HCT116 (cell line): ENCODE measurements at regions not wholly inside any gene's neighbourhood (a gene's known extent, or its start where the extent isn't known, plus 50 kb on each side); places are given as distances from the start of the nearest gene placed in this dataset.

ENCODE experiments used
- ATAC-seq: fragments of 200-7000 bp; cut with Tn5 transposase; 2 replicates; pipeline ENCODE4 v1.9.1; 2020; ENCODE audit warnings: mild to moderate bottlenecking, moderate library complexity
- BruUV-seq: library from RNA; stranded (reverse); fragments of 400-500 nt; replicated peaks from 2 replicates; lab custom pipeline; 2021; lab: Mats Ljungman, UMichigan
- CTCF ChIA-PET: fragments of 300-600 bp; sonication (Branson Sonifier 250); formaldehyde crosslinking; loops from one replicate; lab custom pipeline; 2021; ENCODE audit warnings: antibody characterized with exemption; lab: Charles Lee
- POLR2A ChIA-PET: fragments of 300-600, 350-600 bp; sonication (Branson Sonifier 250); formaldehyde crosslinking; loops from one replicate; lab custom pipeline; 2021; ENCODE audit warnings: antibody characterized with exemption; lab: Charles Lee
- RAD21 ChIA-PET, 2 experiments: fragments of 300-600 bp; sonication (Branson Sonifier 250); formaldehyde crosslinking; loops; one replicate each; lab custom pipeline; 2023; ENCODE audit warnings: low total read pairs in 2 of 2; ENCODE audit not compliant: uncharacterized antibody in 2 of 2, unreplicated experiment in 2 of 2, low non-redundant PET in 1 of 2; lab: Charles Lee
- DNase-seq: peaks from one replicate; pipeline ENCODE4 v3.0.0-alpha.2; 2010; ENCODE audit warnings: low read depth, low spot score
- H2AFZ ChIP-seq: fragments of 200-600 bp; shearing (Covaris generic), sonication (generic); 2 replicates; pipeline ENCODE4 v1.6.1; 2017; ENCODE audit warnings: low read depth, mixed run types, mixed read lengths, antibody characterized with exemption, low read length; ENCODE audit not compliant: poor library complexity, severe bottlenecking
- H3K27ac ChIP-seq: 2 replicates; pipeline ENCODE4 v1.5.1; 2012; ENCODE audit warnings: low read depth, low read length
- H3K27me3 ChIP-seq: fragments of 200-600 bp; sonication (generic); 2 replicates; pipeline ENCODE4 v1.6.1; 2016; ENCODE audit warnings: mixed run types, low read length, mixed read lengths; ENCODE audit not compliant: insufficient read depth
- H3K36me3 ChIP-seq, 2 experiments: fragments of 200-500 bp in 1 of 2; fragments of 200-600 bp in 1 of 2; sonication (Bioruptor generic) in 1 of 2; sonication (generic) in 1 of 2; 2 replicates each; pipeline versions ENCODE4 v1.5.1 to v1.6.1; 2014 to 2016; ENCODE audit warnings: low read length in 2 of 2, inconsistent platforms in 1 of 2, mixed read lengths in 1 of 2, mixed run types in 1 of 2; ENCODE audit not compliant: insufficient read depth in 2 of 2, control insufficient read depth in 1 of 2
- H3K4me1 ChIP-seq, 2 experiments: fragments of 200-600 bp in 1 of 2; sonication (generic) in 1 of 2; 2 replicates each; pipeline versions ENCODE4 v1.5.1 to v1.6.1; 2012 to 2017; ENCODE audit warnings: low read length in 2 of 2, inconsistent platforms in 1 of 2, mild to moderate bottlenecking in 1 of 2, mixed read lengths in 1 of 2, mixed run types in 1 of 2, moderate library complexity in 1 of 2; ENCODE audit not compliant: insufficient read depth in 2 of 2, control insufficient read depth in 1 of 2
- H3K4me2 ChIP-seq: fragments of 200-600 bp; sonication (generic); 2 replicates; pipeline ENCODE4 v1.6.1; 2017; ENCODE audit warnings: mixed run types, low read length, mixed read lengths
- H3K4me3 ChIP-seq, 2 experiments: fragments of 200-600 bp in 1 of 2; sonication (generic) in 1 of 2; replicated peaks in 1 of 2; 2 replicates each; pipeline ENCODE4 v1.5.1; 2011 to 2016; ENCODE audit warnings: low read length in 2 of 2, control low read depth in 1 of 2, low read depth in 1 of 2, mild to moderate bottlenecking in 1 of 2, mixed read lengths in 1 of 2, mixed run types in 1 of 2
- H3K79me2 ChIP-seq: fragments of 200-600 bp; sonication (generic); 2 replicates; pipeline ENCODE4 v1.6.1; 2017; ENCODE audit warnings: mild to moderate bottlenecking, mixed run types, low read length, moderate library complexity, mixed read lengths; ENCODE audit not compliant: insufficient read depth
- H3K9ac ChIP-seq: fragments of 200-600 bp; sonication (generic); 2 replicates; pipeline ENCODE4 v1.6.1; 2016; ENCODE audit warnings: low read length, mixed read lengths
- H3K9me2 ChIP-seq: fragments of 200-600 bp; sonication (generic), shearing (Covaris generic); 2 replicates; pipeline ENCODE4 v1.6.1; 2017; ENCODE audit warnings: mixed run types, mild to moderate bottlenecking, moderate library complexity; ENCODE audit not compliant: insufficient read depth
- H3K9me3 ChIP-seq, 2 experiments: fragments of 200-500 bp in 1 of 2; fragments of 200-600 bp in 1 of 2; sonication (Bioruptor generic) in 1 of 2; sonication (generic) in 1 of 2; 2 replicates each; pipeline ENCODE4 v1.6.1; 2014 to 2017; ENCODE audit warnings: low read length in 2 of 2, mixed read lengths in 2 of 2, inconsistent platforms in 1 of 2, low read depth in 1 of 2, mild to moderate bottlenecking in 1 of 2, mixed run types in 1 of 2, moderate library complexity in 1 of 2; ENCODE audit not compliant: control insufficient read depth in 1 of 2, insufficient read depth in 1 of 2
- H4K20me1 ChIP-seq: fragments of 200-600 bp; sonication (generic), shearing (Covaris generic); 2 replicates; pipeline ENCODE4 v1.6.1; 2017; ENCODE audit warnings: mixed run types, mild to moderate bottlenecking, moderate library complexity; ENCODE audit not compliant: insufficient read depth
- CEBPB ChIP-seq: IDR thresholded peaks from 2 replicates; pipeline ENCODE4 v1.6.1; 2012; ENCODE audit warnings: low read depth
- EZH2phosphoT487 ChIP-seq: fragments of 200-600 bp; IDR thresholded peaks from 2 replicates; pipeline ENCODE4 v1.6.1; 2018; ENCODE audit warnings: antibody characterized with exemption, borderline replicate concordance
- SP1 ChIP-seq: IDR thresholded peaks from 2 replicates; pipeline ENCODE4 v1.6.1; 2012; ENCODE audit warnings: low read depth
- ZFX ChIP-seq: fragments of 450-650 bp; IDR thresholded peaks from 2 replicates; pipeline ENCODE4 v1.6.1; 2017
- intact Hi-C: fragments of 100-400 bp; cut with micrococcal nuclease; formaldehyde crosslinking; loops from 2 replicates; pipeline ENCODE4 v1.10.0; 2022
- TF ChIP-seq, protein P1 (sequence below): IDR thresholded peaks from 2 replicates; pipeline ENCODE4 v1.6.1; 2012

DNA sequence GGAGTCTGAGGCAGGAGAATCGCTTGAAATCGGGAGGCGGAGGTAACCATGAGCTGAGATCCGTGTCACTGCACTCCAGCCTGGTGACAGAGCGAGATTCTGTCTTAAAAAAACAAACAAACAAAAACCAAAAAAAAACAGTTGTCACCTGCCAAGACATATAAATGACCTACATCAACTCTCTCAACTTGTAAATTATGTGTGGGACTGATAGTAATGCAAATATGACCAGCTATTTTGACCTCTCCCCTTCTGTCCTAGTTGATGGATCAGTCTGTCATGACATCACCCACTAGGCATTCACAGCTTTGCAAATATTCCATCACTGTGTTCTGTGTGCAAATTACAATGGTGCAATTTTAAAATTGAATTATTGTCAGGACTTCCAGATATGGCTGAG, 175.4 kb downstream of the EBLN2 start:
- Histone ChIP-seq H3K27me3 (peaks cover 24% of the 10 kb centered on the region), H3K9me3 (no peaks in the 10 kb centered on the region), H3K79me2 (no peaks in the 10 kb centered on the region), H3K4me2 (no peak overlapping the region), H3K9ac (no peak overlapping the region), H3K4me3 (no peak overlapping the region), H4K20me1 (no peaks in the 10 kb centered on the region), H3K27ac (no peak overlapping the region), H2AFZ (no peak overlapping the region), H3K4me1 (no peaks in the 10 kb centered on the region), H3K9me2 (no peaks in the 10 kb centered on the region), H3K36me3 (no peaks in the 10 kb centered on the region)
- ChIA-PET POLR2A (no interaction called here), CTCF (no interaction called here), RAD21 (no interaction called here)
- BruUV-seq, result no TSS peak
- no peak for ATAC-seq
- intact Hi-C loops, result no loop called here
- no peak for DNase-seq
- TF ChIP-seq, protein P1, sequence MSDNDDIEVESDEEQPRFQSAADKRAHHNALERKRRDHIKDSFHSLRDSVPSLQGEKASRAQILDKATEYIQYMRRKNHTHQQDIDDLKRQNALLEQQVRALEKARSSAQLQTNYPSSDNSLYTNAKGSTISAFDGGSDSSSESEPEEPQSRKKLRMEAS, result no peak
- TF ChIP-seq ZFX (no peak), EZH2phosphoT487 (no peak), CEBPB (no peak)

DNA sequence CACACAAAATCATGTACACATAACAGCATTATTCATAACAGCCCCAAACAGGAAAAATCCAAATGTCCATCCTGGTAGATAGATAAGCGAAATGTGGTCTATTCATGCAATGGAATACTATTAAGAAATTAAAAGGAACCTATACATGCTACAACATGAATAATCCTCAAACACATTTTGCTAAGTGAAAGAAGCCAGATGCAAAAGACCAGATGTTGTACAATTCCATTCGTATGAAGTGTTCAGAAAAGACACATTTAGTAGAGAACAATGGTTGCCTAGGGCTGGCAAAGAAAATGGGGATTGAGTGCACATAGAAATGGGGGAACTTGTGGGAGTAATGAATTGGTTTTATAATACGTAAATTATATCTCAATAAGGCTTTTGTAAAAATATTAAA, 182.3 kb downstream of the EBLN2 start:
- ChIA-PET CTCF (interaction anchor here (0.9 kb wide), 1 partner anchor 19 kb away, joined by 3 read pairs; no protein-coding TSS in a partner anchor), POLR2A (no interaction called here), RAD21 (no interaction called here)
- Histone ChIP-seq H3K9me2 (no peaks in the 10 kb centered on the region), H2AFZ (no peak overlapping the region), H3K36me3 (no peaks in the 10 kb centered on the region), H3K27ac (no peak overlapping the region), H3K4me2 (no peak overlapping the region), H3K27me3 (no peaks in the 10 kb centered on the region; the same call in 1 of the 2 replicates), H3K9ac (no peak overlapping the region), H3K4me1 (no peaks in the 10 kb centered on the region), H4K20me1 (no peaks in the 10 kb centered on the region), H3K79me2 (no peaks in the 10 kb centered on the region), H3K9me3 (no peaks in the 10 kb centered on the region), H3K4me3 (no peak overlapping the region)
- intact Hi-C loops, result no loop called here
- DNase-seq (no peak), ATAC-seq (no peak)
- no TSS peak for BruUV-seq
- TF ChIP-seq SP1 (no peak), EZH2phosphoT487 (no peak)
